ENCODE measurements at regions not wholly inside any gene's neighbourhood (a gene's known extent, or its start where the extent isn't known, plus 50 kb on each side); places are given as distances from the start of the nearest gene placed in this dataset.
"Not testable (repeated sequence)": the region's sequence is repeated elsewhere in the genome, so short reads cannot be mapped to it uniquely, and the experiment has no call there.

- CTCF ChIA-PET = no interaction called here
- peaks cover 16% of the 10 kb centered on the region for H3K9me3 Mint-ChIP-seq (ENCODE audit: low read depth)
- ATAC-seq = no peak
Observed at GRCh38 chr20:55650657-55651360, 354.5 kb downstream of the CBLN4 start.

GRCh38 chr20:55649254-55649653, 356.1 kb downstream of the CBLN4 start:
- ATAC-seq (no peak), DNase-seq (no peak)
- no peaks in the 10 kb centered on the region for H3K4me1 Mint-ChIP-seq
- CTCF ChIA-PET = no interaction called here
- H3K4me3 Mint-ChIP-seq = no peak overlapping the region
- peaks cover 16% of the 10 kb centered on the region for H3K9me3 Mint-ChIP-seq (ENCODE audit: low read depth)
- no peak overlapping the region for H3K27ac Mint-ChIP-seq
- no peaks in the 10 kb centered on the region for H3K27me3 Mint-ChIP-seq
- H3K36me3 Mint-ChIP-seq = no peaks in the 10 kb centered on the region

More at GRCh38 chr20:55650657-55651360, 354.5 kb downstream of the CBLN4 start:
- Mint-ChIP-seq H3K4me3 (no peak overlapping the region), H3K27ac (no peak overlapping the region), H3K36me3 (no peaks in the 10 kb centered on the region), H3K27me3 (no peaks in the 10 kb centered on the region), H3K4me1 (no peaks in the 10 kb centered on the region)
- DNase-seq = no peak

GRCh38 chr20:55646851-55647250, 358.5 kb downstream of the CBLN4 start:
- no peaks in the 10 kb centered on the region for H3K27me3 Mint-ChIP-seq
- DNase-seq (no peak), ATAC-seq (no peak)
- no peaks in the 10 kb centered on the region for H3K36me3 Mint-ChIP-seq
- no peaks in the 10 kb centered on the region for H3K4me1 Mint-ChIP-seq
- CTCF ChIA-PET = no interaction called here
- H3K4me3 Mint-ChIP-seq = no peak overlapping the region
- no peak overlapping the region for H3K27ac Mint-ChIP-seq
- H3K9me3 Mint-ChIP-seq (ENCODE audit: low read depth) = peaks cover 14% of the 10 kb centered on the region

DNA sequence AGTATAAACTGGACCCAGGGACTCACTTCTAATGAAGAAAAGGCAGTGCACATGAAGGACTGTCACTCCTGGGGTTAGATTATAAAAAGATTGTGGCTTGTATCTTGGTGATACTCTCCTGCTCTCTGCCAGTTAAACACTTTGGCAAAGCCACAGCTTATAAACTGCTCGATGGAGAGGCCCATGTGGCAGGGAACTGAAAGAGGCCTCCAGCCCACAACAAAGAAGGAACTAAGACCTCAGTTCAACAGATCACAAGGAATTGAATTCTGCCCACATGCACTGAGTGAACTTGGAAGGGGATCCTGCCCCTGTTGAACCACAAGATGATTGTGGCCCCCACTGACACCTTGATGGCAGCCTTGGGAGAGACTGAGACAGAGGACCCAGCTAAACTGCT, 363.8 kb downstream of the CBLN4 start:
- Mint-ChIP-seq H3K4me3 (no peak overlapping the region), H3K9me3 (ENCODE audit: low read depth) (peaks cover 7% of the 10 kb centered on the region), H3K4me1 (no peaks in the 10 kb centered on the region), H3K27ac (no peak overlapping the region), H3K36me3 (no peaks in the 10 kb centered on the region), H3K27me3 (no peaks in the 10 kb centered on the region)
- ATAC-seq = no peak
- CTCF ChIA-PET = no interaction called here
- DNase-seq = no peak

- no peaks in the 10 kb centered on the region for H3K36me3 Mint-ChIP-seq
- H3K27me3 Mint-ChIP-seq = no peaks in the 10 kb centered on the region
- no peak overlapping the region for H3K4me3 Mint-ChIP-seq
- peaks cover 1% of the 10 kb centered on the region for H3K9me3 Mint-ChIP-seq (ENCODE audit: low read depth)
- H3K27ac Mint-ChIP-seq = no peak overlapping the region
- ATAC-seq (no peak), DNase-seq (no peak)
- no peaks in the 10 kb centered on the region for H3K4me1 Mint-ChIP-seq
- CTCF ChIA-PET = no interaction called here
Observed at GRCh38 chr20:55635870-55636269, 369.4 kb downstream of the CBLN4 start.

DNA sequence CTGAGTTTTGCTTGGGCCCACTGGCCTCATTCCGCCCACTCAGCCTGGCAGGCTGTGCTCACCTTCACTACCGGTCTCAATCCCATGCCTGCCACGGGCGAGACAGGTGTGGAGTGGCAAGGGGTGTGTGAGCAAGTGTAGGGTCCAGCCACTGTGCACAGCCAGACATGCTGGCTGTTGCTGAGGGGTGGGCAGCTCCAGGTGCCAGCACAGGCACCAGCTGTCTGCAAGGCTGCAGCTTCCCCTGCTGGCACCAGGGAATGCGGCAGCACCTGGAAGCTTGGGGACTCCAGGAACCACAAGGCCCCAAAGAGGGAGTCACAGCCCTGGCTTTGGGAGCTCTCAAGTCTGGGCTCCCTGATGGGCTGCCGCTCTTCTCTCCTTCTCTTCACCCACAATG, 372.7 kb downstream of the CBLN4 start:
- CTCF ChIA-PET = no interaction called here
- Mint-ChIP-seq H3K27ac (no peak overlapping the region), H3K4me1 (no peaks in the 10 kb centered on the region), H3K4me3 (no peak overlapping the region), H3K27me3 (no peaks in the 10 kb centered on the region), H3K36me3 (no peaks in the 10 kb centered on the region), H3K9me3 (ENCODE audit: low read depth) (peaks cover 2% of the 10 kb centered on the region)
- no peak for DNase-seq
- no peak for ATAC-seq

- ATAC-seq; H3K4me1 Mint-ChIP-seq; H3K27ac Mint-ChIP-seq; H3K36me3 Mint-ChIP-seq; CTCF ChIA-PET; H3K27me3 Mint-ChIP-seq; DNase-seq; H3K4me3 Mint-ChIP-seq; H3K9me3 Mint-ChIP-seq (ENCODE audit: low read depth): not testable (repeated sequence)
Observed at GRCh38 chr20:55629143-55629542, 376.2 kb downstream of the CBLN4 start.

GRCh38 chr20:55626716-55627115, 378.6 kb downstream of the CBLN4 start:
- DNase-seq (no peak), ATAC-seq (no peak)
- no peak overlapping the region for H3K27ac Mint-ChIP-seq
- no peaks in the 10 kb centered on the region for H3K4me1 Mint-ChIP-seq
- H3K4me3 Mint-ChIP-seq = no peak overlapping the region
- H3K27me3 Mint-ChIP-seq = no peaks in the 10 kb centered on the region
- H3K36me3 Mint-ChIP-seq = no peaks in the 10 kb centered on the region
- CTCF ChIA-PET = no interaction called here
- H3K9me3 Mint-ChIP-seq (ENCODE audit: low read depth) = peaks cover 2% of the 10 kb centered on the region

DNA sequence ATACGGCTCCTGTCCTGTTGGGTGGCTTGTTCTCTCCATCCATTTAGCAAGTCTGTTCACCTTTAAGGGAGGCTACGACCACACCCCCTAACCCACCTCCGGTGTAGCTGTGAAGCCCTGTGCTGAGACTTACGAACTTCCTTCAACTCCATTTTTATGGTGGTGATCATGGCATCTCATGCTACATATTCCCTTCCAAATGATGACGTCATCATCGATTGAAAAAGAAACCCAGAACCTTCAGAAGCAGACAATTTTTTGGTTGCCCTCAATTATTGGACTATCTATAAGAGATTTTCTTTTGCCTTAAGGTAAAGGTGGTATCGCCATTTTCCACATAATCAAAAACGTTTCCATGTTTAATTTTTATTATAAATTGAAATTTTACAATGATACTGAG, 389.0 kb downstream of the CBLN4 start:
- H3K4me1 Mint-ChIP-seq = no peaks in the 10 kb centered on the region
- H3K36me3 Mint-ChIP-seq = no peaks in the 10 kb centered on the region
- CTCF ChIA-PET = no interaction called here
- H3K27me3 Mint-ChIP-seq = no peaks in the 10 kb centered on the region
- no peak for ATAC-seq
- no peak for DNase-seq
- peaks cover 9% of the 10 kb centered on the region for H3K9me3 Mint-ChIP-seq (ENCODE audit: low read depth)
- no peak overlapping the region for H3K4me3 Mint-ChIP-seq
- no peak overlapping the region for H3K27ac Mint-ChIP-seq

GRCh38 chr20:55615818-55616217, 389.5 kb downstream of the CBLN4 start:
- no peaks in the 10 kb centered on the region for H3K27me3 Mint-ChIP-seq
- no peaks in the 10 kb centered on the region for H3K36me3 Mint-ChIP-seq
- peaks cover 9% of the 10 kb centered on the region for H3K9me3 Mint-ChIP-seq (ENCODE audit: low read depth)
- H3K4me1 Mint-ChIP-seq = no peaks in the 10 kb centered on the region
- H3K4me3 Mint-ChIP-seq = no peak overlapping the region
- no peak for ATAC-seq
- H3K27ac Mint-ChIP-seq = no peak overlapping the region
- CTCF ChIA-PET = no interaction called here
- DNase-seq = no peak

GRCh38 chr20:55614220-55614757, 391.0 kb downstream of the CBLN4 start:
- Mint-ChIP-seq H3K36me3 (no peaks in the 10 kb centered on the region), H3K4me3 (no peak overlapping the region), H3K9me3 (ENCODE audit: low read depth) (peaks cover 11% of the 10 kb centered on the region), H3K27me3 (no peaks in the 10 kb centered on the region), H3K27ac (no peak overlapping the region), H3K4me1 (no peaks in the 10 kb centered on the region)
- ATAC-seq (no peak), DNase-seq (no peak)
- CTCF ChIA-PET = no interaction called here

DNA sequence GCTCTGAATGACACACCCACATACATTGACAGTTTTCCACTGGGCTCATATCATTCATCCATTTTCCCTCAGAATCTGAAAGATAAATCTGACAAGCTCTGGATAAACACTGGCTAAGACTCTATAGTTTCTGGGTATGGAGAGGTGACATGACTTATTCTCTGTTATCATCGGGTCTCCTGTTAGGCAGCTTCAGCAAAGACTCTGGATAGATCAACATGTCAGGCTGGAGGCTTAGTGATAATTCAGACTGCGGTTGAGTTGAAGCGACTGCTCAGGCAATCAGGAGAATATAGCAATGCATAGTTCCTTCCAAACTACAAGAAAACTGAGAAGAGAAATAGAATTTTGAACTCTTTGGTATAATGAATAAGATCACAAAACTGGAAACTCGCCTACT, 394.6 kb downstream of the CBLN4 start:
- Mint-ChIP-seq H3K4me1 (no peaks in the 10 kb centered on the region), H3K4me3 (no peak overlapping the region), H3K27me3 (no peaks in the 10 kb centered on the region), H3K36me3 (no peaks in the 10 kb centered on the region), H3K27ac (no peak overlapping the region), H3K9me3 (ENCODE audit: low read depth) (peaks cover 8% of the 10 kb centered on the region)
- CTCF ChIA-PET = no interaction called here
- ATAC-seq = no peak
- DNase-seq = no peak

- Mint-ChIP-seq H3K4me1 (no peaks in the 10 kb centered on the region), H3K9me3 (ENCODE audit: low read depth) (peaks cover 5% of the 10 kb centered on the region), H3K4me3 (no peak overlapping the region), H3K36me3 (no peaks in the 10 kb centered on the region), H3K27ac (no peak overlapping the region), H3K27me3 (no peaks in the 10 kb centered on the region)
- DNase-seq (no peak), ATAC-seq (no peak)
- CTCF ChIA-PET = no interaction called here
Observed at GRCh38 chr20:55605594-55605993, 399.7 kb downstream of the CBLN4 start.

DNA sequence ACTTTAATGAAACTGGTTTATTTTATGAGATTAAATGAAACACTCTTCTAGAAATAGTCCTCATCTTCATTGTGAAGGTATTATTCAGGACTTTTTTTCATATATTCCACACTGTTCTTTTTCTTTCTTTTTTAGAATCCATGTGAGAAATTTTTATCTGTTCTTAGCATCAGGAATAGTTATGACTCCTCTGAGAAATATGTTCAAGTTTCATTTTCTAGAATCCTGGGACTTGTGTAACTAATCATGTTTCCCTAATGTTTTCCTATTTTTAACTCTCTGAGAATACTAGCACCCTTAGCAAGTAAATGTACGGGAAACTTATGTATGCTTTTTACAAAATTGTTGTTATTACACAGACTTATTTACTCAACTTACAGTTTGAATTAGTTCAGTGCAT, 407.8 kb downstream of the CBLN4 start:
- DNase-seq (no peak), ATAC-seq (no peak)
- peaks cover 6% of the 10 kb centered on the region for H3K9me3 Mint-ChIP-seq (ENCODE audit: low read depth)
- no peak overlapping the region for H3K4me3 Mint-ChIP-seq
- no peaks in the 10 kb centered on the region for H3K4me1 Mint-ChIP-seq
- no peak overlapping the region for H3K27ac Mint-ChIP-seq
- CTCF ChIA-PET = no interaction called here
- H3K36me3 Mint-ChIP-seq = no peaks in the 10 kb centered on the region
- no peaks in the 10 kb centered on the region for H3K27me3 Mint-ChIP-seq

- ATAC-seq (no peak), DNase-seq (no peak)
- peaks cover 6% of the 10 kb centered on the region for H3K9me3 Mint-ChIP-seq (ENCODE audit: low read depth)
- H3K36me3 Mint-ChIP-seq = no peaks in the 10 kb centered on the region
- H3K27me3 Mint-ChIP-seq = no peaks in the 10 kb centered on the region
- CTCF ChIA-PET = no interaction called here
- no peak overlapping the region for H3K4me3 Mint-ChIP-seq
- no peak overlapping the region for H3K27ac Mint-ChIP-seq
- no peaks in the 10 kb centered on the region for H3K4me1 Mint-ChIP-seq
Observed at GRCh38 chr20:55596431-55596830, 408.9 kb downstream of the CBLN4 start.
